Activated T-cell treated with anti-CD3 and anti-CD28 coated beads for 24 hours (primary cell): ENCODE measurements at regions not wholly inside any gene's neighbourhood (a gene's known extent, or its start where the extent isn't known, plus 50 kb on each side); places are given as distances from the start of the nearest gene placed in this dataset.
"Not testable (repeated sequence)": the region's sequence is repeated elsewhere in the genome, so short reads cannot be mapped to it uniquely, and the experiment has no call there.

Source experiments
- DNase-seq: peaks from one replicate; pipeline ENCODE4 v3.0.0-alpha.2; 2020; ENCODE audit warnings: low read depth

DNA sequence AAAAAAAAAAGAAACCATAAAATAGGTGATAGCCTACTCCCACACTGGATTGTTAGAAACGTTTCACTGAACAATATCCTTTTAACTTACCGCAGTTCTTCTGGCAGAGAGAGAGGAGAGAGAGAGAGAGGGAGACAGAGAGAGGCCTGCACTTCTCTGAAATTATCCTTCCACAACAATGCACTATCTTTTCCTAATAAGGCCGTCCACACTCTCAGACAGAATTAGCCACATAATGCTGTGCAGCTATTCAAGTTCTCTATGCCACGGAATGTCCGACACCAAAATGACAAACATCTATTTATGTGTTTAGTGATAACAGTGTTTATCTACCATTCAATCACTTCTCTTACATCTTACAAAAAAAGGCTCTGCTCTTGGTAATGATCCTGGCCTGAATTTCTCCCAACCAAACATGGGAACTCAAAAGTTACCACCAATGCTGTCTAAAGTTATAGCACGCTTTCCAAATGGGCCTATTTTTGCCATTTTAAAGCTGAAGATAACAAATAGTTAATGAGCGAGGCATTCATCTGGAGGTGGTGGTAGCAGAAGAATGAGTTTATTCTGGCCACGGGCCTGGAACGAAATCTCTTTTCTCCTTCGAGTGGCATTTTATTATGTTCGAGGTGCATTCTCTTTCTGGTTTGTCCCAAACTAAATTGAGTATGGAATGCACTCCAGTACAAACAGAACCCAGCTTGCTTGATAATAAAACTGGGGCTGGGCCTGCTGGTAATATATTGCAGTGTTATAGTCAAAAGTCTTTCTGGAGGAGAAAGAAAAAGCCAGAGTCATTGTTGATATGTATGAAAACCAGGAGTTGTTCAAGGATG is 160.2 kb upstream of the SVIL start:
- DNase-seq = no peak

DNA sequence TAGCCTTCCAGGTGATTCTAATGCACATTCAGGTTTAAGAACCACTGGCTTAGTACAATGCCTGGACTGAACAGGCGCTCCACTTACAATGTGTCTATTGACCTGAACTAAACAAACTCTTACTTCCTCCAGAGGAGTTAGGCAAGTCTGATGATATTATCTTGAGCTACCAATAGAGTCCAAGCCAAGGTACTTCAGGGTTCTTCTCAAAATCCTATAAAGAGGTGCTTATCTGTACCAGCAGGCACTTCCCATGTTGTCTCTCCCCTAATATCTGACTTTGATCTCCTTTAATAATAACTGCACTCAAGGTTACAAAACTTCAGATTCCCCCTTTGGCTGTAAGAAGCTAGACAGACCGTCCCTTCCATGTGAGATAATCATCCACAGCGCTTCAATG is 157.0 kb upstream of the SVIL start:
- no peak for DNase-seq

- no peak for DNase-seq
These were observed 155.4 kb upstream of the SVIL start for GRCh38 chr10:29790207-29790606.

DNA sequence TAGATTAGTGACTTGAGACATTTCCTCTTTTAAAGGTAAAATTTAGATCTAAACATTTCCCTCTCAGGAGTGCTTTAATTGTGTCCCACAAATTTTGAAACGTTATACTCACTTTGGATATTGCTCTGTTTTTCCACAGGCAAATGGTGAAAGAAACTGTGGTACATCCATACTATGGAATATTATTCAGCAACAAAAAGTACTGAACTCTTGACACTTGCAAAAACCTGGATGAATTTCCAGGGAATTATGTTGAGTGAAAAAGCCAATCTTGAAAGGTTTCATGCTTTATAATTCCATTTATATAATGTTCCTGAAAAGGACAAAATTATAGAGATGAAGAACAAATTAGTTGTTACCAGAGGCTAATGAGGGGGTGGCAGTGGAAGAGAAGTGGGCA is 153.3 kb upstream of the SVIL start:
- no peak for DNase-seq

- DNase-seq = no peak
These were observed 150.9 kb upstream of the SVIL start for GRCh38 chr10:29785701-29786100.

DNA sequence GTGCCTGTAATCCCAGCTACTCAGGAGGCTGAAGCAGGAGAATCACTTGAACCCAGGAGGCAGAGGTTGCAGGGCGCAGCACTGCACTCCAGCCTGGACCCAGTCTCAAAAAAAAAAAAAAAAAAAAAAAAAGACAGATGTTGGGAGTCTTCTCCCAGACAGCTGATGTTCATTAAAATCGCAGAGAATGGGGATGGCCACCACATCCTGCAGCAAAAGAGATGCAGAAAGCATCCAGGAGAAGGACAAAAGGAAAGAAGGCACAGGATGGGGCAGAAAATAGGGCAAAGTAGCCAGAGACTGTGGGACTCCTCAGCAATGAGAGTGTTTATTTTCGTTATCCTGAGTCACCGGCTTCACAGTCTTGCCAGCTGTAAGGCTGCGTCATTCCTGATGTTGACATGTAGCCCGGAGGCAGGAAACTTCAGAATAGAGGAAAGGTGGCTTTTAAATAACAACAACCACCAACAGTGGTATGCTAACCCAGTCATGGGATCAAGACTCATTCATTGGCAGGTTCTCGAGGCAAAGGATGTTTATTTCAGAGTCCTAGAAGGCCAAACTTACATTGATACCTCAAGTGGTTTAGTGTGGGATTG is 149.5 kb upstream of the SVIL start:
- DNase-seq = no peak

DNA sequence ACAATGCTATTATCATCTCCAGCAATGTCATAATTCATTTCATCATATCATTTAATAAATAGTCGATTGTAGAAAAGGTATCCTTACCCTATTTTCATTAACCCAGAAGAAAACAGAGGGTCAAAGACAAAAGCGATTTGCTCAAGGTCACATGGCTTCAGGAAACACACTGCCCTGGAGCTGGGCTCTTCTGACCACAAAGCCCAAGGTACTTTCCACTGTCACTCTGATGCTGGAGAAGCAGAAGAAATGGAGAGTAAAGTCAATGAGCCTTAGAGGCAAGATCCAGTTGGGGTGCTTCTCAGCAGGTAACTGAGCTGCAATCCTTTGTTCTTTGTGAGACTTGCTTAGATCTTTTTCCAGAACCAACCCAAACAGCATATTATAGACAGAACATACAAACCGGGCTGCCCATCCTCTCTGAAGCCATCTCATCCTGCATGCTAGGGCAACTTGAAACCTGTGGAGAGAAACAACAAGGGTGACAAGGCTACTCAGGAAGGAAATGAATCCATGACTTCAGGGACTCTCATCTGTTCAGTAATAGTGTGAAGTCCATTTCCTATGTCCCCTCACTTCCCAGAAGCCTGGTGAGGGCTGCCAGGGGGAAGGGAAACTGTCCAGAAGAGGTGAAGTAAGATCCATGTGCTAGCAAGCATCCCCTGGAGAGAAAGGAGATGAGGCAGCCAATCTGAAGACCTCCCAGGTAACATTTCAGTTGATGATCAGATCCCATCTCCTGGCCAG is 148.6 kb upstream of the SVIL start:
- no peak for DNase-seq

DNA sequence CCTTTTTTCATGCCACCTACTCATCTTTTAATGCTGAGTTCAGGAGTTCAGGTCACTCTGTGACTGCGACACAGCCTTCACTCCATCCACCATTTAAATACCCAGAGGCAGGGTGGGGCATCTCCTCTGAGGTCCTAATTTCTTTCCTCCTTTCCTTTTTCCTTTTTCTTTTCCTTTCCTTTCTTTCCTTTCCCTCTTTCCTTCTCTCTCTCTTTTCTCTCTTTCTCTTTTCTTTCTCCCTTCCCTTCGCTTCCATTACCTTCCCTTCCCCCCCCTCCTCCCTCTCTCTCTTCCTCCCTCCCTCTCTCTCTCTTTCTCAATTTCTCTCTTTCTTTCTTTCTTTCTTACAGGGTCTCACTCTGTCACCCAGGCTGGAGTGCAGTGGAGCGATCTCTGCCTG is 145.9 kb upstream of the SVIL start:
- DNase-seq = no peak

GRCh38 chr10:29780096-29780495 is 145.3 kb upstream of the SVIL start:
- no peak for DNase-seq

GRCh38 chr10:29776246-29776645 is 141.5 kb upstream of the SVIL start:
- DNase-seq = no peak

GRCh38 chr10:29774475-29774874 is 139.7 kb upstream of the SVIL start:
- DNase-seq = no peak

DNA sequence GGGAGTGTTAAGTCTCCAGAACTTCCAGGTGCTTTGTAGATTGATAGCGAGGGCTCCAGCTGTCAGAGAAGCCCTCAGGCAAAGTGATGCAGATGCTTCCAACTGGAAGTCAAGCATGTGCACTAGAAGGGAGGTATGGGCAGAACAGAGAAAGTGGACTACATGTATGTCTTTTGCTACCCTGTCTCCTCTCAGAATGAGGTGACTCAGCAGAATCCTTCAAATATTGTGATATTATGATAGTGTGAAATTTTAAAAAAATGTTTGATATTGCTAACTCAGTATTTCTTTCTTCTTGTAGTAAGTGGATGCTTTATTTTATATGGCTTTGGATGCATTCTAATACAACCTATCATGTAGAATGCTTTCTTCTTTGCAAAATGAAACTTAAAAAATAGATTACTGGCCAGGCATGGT is 138.9 kb upstream of the SVIL start:
- DNase-seq = no peak

GRCh38 chr10:29772403-29772802 is 137.6 kb upstream of the SVIL start:
- DNase-seq = no peak

DNA sequence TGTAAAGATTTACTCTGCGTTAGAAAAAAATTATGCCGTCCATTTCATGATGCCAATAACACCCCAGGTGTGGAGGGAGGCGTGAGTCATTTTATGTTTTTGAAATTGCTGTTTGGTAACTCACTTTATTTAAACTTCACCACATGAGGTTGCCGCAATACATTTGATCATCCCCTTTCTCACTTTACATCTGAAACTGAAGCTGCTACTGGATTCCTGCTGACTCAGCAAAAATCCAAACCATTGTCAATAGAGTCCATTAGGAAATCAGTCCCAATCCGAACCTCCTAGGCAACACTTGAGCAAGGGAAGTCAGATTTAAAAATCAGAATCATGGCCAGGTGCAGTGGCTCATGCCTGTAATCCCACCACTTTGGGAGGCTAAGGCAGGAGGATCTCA is 136.6 kb upstream of the SVIL start:
- DNase-seq = no peak

GRCh38 chr10:29769277-29769676 is 134.5 kb upstream of the SVIL start:
- not testable (repeated sequence) for DNase-seq

GRCh38 chr10:29767968-29768367 is 133.2 kb upstream of the SVIL start:
- DNase-seq = no peak

- DNase-seq = no peak
These were observed 132.0 kb upstream of the SVIL start for GRCh38 chr10:29766753-29767152.

- DNase-seq = no peak
These were observed 130.6 kb upstream of the SVIL start for GRCh38 chr10:29765330-29765729.

DNA sequence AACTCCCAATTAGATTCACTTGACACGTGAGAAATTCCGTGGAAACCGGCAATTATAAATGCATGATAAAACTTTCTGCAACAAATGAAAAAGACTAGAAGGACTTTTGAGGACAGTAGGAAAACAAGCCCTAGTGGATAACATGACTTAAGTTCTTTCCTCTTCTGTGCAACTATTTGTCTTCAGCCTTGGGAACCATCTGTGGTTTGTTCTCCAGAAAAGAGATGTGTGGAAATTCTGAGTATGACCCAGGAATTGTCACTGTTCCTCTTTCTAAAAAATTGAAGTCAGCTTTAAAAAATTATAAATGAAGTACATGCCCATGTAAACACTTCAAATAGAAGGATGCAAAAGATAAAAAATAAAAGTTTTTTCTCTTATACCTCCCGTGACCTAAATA is 128.6 kb upstream of the SVIL start:
- DNase-seq = no peak

DNA sequence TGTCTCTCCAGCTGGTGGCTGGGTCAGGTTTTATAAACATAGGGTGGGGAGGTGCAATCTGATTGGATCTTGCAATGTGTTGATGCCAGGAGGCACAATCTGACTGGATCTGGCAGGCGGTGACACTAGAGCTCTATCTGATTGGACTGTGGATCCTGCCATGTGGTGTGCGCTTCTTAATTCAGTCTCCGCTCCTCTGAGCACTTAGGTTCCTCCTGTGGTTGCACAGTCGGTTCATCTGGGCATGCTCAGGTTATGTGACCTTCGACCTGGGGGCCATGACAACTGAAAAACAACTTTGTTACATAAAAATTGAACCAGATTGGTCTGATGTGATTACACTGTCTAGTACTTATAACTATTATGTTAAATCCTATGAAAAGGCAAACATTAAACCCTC is 127.1 kb upstream of the SVIL start:
- no peak for DNase-seq

GRCh38 chr10:29760138-29760900 is 125.5 kb upstream of the SVIL start:
- DNase-seq = no peak

DNA sequence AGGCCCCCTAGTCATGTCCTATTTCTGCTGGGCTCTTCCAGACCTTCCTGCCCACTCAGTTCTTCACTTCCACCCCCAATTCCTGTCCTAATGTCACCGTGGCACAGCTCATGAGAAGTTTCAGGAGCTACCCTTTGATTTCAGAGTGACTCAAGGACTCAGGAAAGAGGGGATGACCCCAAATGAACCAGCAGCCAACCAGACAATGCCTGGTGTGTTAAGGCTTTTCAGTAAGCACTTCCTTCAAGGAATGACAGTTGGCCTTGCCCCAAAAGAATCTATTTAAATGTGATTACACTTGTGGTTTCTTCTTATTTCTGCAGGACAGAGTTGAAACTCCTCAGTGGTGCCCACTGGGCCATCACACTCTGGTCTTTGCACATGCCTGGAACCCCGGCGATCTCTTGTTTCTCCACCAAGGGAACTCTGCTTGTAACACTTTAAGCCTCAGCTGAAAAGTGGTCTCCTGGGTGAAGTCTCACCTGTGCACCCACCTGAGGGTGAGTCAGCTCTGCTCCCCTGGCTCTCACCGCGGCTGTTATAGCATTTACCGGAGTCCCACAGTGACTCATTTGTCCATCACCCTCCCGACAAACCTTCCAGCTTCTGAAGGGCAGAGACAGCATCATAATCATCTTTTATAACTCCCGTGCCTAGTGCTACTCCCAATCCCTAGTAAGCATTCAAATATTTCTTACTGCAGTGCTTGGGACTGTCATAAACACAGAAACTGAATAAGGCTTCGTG is 123.0 kb upstream of the SVIL start:
- no peak for DNase-seq
